Peyer's patch (tissue), 4 donors: ENCODE measurements at regions not wholly inside any gene's neighbourhood (a gene's known extent, or its start where the extent isn't known, plus 50 kb on each side); places are given as distances from the start of the nearest gene placed in this dataset.
A peak's percentile ranks its signal among the peaks of the same experiment; 100 is the strongest.

Experiments
- DNase-seq, 3 donors: peaks; one replicate each; pipeline ENCODE4 v3.0.0-alpha.2; 2017 to 2019
- H3K27ac ChIP-seq, 4 donors: fragments of 200-600 bp; sonication (generic); one replicate each; pipeline ENCODE4 v1.5.1; 2016 to 2019
- H3K27me3 ChIP-seq, 2 donors: fragments of 200-600 bp; sonication (generic); one replicate each; pipeline ENCODE4 v1.5.1; 2019
- H3K36me3 ChIP-seq, 3 donors: fragments of 200-600 bp; sonication (generic); one replicate each; pipeline ENCODE4 v1.5.1; 2016 to 2019
- H3K4me1 ChIP-seq, 4 donors: fragments of 200-600 bp; sonication (generic); one replicate each; pipeline ENCODE4 v1.5.1; 2016 to 2019
- H3K4me3 ChIP-seq, 4 donors: fragments of 200-600 bp; sonication (generic); 1 replicate in 3 of 4; 2 replicates in 1 of 4; pipeline ENCODE4 v1.5.1; 2016 to 2019; ENCODE audit warnings: mild to moderate bottlenecking in 1 of 4
- H3K9me3 ChIP-seq, 4 donors: fragments of 200-600 bp; sonication (generic); one replicate each; pipeline ENCODE4 v1.5.1; 2016 to 2019; ENCODE audit warnings: mild to moderate bottlenecking in 1 of 4
- POLR2A ChIP-seq, 2 donors: fragments of 450-650 bp; IDR thresholded peaks; one replicate each; pipeline ENCODE4 v1.5.1; 2017; ENCODE audit warnings: antibody characterized with exemption in 2 of 2, mild to moderate bottlenecking in 2 of 2, moderate library complexity in 2 of 2
- TF ChIP-seq, protein P1 (sequence below), 6 experiments: fragments of 450-650 bp in 4 of 6; fragments of 200-600 bp in 2 of 6; sonication (generic) in 1 of 6; IDR thresholded peaks; one replicate each; pipeline ENCODE4 v1.5.1; 2017 to 2019; ENCODE audit warnings: antibody characterized with exemption in 6 of 6, mild to moderate bottlenecking in 3 of 6, moderate library complexity in 1 of 6

DNA sequence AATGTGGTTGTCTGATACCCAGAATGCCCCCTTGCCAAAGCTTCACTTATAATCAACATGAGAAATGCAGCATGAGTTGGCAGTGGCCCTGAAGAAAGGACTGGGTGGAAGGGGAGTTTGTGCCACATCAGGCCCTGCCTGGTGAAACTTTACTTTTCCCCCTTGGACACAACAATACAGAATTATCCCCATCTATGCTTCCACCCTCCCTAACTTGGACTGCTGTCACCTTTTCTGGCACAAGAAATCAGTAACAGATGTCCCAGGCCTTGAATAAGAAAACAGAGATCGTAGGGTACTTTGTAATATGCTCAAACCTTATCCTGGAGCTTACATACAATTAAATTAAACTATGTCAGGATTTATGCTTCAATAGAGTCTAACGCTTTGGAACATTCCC, 128.9 kb upstream of the SATB2 start:
- H3K27me3 ChIP-seq, result no peaks in the 10 kb centered on the region
- H3K9me3 ChIP-seq, result no peaks in the 10 kb centered on the region
- no peak overlapping the region for H3K4me3 ChIP-seq
- TF ChIP-seq, protein P1, sequence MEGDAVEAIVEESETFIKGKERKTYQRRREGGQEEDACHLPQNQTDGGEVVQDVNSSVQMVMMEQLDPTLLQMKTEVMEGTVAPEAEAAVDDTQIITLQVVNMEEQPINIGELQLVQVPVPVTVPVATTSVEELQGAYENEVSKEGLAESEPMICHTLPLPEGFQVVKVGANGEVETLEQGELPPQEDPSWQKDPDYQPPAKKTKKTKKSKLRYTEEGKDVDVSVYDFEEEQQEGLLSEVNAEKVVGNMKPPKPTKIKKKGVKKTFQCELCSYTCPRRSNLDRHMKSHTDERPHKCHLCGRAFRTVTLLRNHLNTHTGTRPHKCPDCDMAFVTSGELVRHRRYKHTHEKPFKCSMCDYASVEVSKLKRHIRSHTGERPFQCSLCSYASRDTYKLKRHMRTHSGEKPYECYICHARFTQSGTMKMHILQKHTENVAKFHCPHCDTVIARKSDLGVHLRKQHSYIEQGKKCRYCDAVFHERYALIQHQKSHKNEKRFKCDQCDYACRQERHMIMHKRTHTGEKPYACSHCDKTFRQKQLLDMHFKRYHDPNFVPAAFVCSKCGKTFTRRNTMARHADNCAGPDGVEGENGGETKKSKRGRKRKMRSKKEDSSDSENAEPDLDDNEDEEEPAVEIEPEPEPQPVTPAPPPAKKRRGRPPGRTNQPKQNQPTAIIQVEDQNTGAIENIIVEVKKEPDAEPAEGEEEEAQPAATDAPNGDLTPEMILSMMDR (IDR thresholded peaks at IDR 0.05), result no peak
- no peak for TF ChIP-seq POLR2A (IDR thresholded peaks at IDR 0.05)
- H3K27ac ChIP-seq, result no peak overlapping the region
- DNase-seq, result no peak
- no peaks in the 10 kb centered on the region for H3K4me1 ChIP-seq
- H3K36me3 ChIP-seq, result no peaks in the 10 kb centered on the region

DNA sequence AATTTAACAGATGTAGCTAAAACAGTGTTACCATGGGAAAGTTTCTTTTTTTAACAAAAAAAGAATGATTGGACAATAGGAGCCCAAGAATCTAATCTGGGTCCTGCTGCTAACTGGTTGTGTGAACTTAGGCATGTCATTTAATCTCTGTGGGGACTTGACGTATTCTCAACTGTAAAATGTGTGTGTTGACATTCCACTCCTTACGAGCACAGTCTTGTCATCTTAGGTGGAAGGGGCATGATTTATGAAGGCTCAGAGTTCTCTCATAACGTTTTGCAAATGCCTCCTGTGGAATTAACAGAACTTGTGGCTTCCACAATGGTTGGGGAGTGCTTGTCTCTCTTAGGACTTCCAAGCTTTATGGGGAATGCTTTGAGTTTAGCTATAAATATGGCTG, 125.9 kb upstream of the SATB2 start:
- H3K9me3 ChIP-seq, result no peaks in the 10 kb centered on the region
- TF ChIP-seq POLR2A (IDR thresholded peaks at IDR 0.05), result no peak
- TF ChIP-seq, protein P1 (IDR thresholded peaks at IDR 0.05), result no peak
- H3K36me3 ChIP-seq, result no peaks in the 10 kb centered on the region
- H3K4me3 ChIP-seq, result no peak overlapping the region
- H3K27ac ChIP-seq, result no peak overlapping the region
- no peak for DNase-seq
- no peaks in the 10 kb centered on the region for H3K4me1 ChIP-seq
- no peaks in the 10 kb centered on the region for H3K27me3 ChIP-seq

DNA sequence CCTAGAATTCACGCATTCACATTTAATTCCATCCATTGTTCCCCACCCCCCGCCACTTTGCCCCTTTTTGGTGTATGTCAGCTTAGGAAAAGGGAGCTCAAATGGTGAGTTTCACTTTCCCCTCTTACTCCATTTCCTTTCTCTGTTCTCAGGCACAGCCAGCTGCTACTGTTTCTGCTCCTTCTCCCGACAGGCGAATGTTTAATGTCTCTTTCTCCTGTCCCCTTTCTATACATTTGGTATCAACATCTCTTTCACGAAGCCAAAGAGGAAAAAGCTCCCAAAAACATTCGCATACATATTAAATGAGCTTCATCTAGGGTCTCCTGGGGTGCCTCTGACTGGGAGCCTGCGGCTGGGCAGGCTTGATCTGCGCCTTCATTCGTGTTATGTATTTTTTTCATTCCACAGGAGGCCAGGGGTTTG, 124.2 kb upstream of the SATB2 start:
- H3K4me3 ChIP-seq, result peak overlapping the region in 2 of 4 donors; percentile 16 to 28
- no peaks in the 10 kb centered on the region for H3K27me3 ChIP-seq
- TF ChIP-seq, protein P1 (IDR thresholded peaks at IDR 0.05), result no peak
- no peak for TF ChIP-seq POLR2A (IDR thresholded peaks at IDR 0.05)
- H3K27ac ChIP-seq, result no peak overlapping the region
- no peaks in the 10 kb centered on the region for H3K36me3 ChIP-seq
- H3K4me1 ChIP-seq, result no peaks in the 10 kb centered on the region
- no peak for DNase-seq
- H3K9me3 ChIP-seq, result no peaks in the 10 kb centered on the region

DNA sequence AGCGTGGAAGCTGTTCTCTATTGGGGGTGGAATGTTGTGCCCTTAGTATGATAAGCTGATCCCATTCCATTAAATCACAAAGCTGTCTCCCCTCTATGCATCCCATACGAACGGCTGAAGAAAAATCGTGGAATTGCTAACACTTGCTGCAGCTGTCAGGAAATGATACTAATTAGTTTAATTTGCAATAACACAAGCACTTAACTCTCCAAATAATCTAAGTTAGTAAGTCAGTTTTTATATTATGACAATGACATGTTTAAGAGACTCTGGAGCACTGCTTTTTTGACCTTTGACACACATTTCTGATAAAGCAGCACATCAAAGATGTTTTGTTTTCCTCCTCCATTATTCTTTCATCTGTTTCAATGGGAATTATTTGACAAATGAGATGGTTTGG, 123.7 kb upstream of the SATB2 start:
- no peak overlapping the region for H3K27ac ChIP-seq
- no peaks in the 10 kb centered on the region for H3K36me3 ChIP-seq
- no peaks in the 10 kb centered on the region for H3K27me3 ChIP-seq
- TF ChIP-seq POLR2A (IDR thresholded peaks at IDR 0.05), result no peak
- TF ChIP-seq, protein P1 (IDR thresholded peaks at IDR 0.05), result no peak
- H3K4me1 ChIP-seq, result no peaks in the 10 kb centered on the region
- peak overlapping the region in 2 of 4 donors; percentile 16 to 28 for H3K4me3 ChIP-seq
- no peaks in the 10 kb centered on the region for H3K9me3 ChIP-seq
- DNase-seq, result no peak

DNA sequence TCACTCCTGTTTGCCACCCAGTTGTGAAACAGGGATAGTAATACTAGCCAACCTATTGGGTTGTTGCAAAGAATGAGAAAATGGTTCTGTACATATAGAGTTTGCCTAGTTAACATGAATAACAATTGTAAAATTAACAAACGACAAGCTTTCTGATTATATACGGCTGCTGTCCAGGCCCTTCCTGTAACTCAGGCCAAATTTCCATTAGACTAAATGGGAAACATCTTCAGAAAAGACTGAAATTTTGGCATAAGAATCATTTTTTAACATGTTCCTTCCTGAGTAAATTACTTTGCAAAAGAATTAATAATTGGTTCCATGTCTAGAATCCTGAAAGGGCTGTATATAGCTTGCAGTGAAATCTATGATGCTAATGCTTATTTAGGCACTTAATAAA, 117.7 kb upstream of the SATB2 start:
- no peaks in the 10 kb centered on the region for H3K36me3 ChIP-seq
- no peaks in the 10 kb centered on the region for H3K4me1 ChIP-seq
- H3K9me3 ChIP-seq, result no peaks in the 10 kb centered on the region
- no peaks in the 10 kb centered on the region for H3K27me3 ChIP-seq
- H3K27ac ChIP-seq, result no peak overlapping the region
- TF ChIP-seq POLR2A (IDR thresholded peaks at IDR 0.05), result no peak
- TF ChIP-seq, protein P1 (IDR thresholded peaks at IDR 0.05), result no peak
- H3K4me3 ChIP-seq, result no peak overlapping the region
- no peak for DNase-seq

DNA sequence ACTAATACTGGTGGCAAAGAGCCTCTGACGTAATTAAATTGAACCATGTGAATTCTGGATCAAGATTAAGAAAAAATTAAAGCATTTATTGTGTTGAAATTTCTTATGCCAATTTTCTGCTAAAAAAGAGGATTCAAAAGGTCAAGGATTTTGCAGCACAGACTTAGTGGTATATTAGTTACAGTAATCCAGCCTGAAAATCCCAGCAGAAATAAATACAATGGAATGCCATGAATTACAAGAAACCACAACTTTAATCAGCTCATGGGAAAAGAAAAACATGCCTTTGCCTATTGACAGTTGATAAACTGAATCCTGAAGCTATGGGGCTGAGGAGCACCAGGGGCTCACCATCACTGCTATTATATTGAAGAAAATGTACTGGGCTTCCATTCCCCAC, 114.8 kb upstream of the SATB2 start:
- Histone ChIP-seq H3K27me3 (no peaks in the 10 kb centered on the region), H3K4me1 (no peaks in the 10 kb centered on the region)

More for the DNA sequence above, 114.8 kb upstream of the SATB2 start:
- Histone ChIP-seq H3K36me3 (no peaks in the 10 kb centered on the region), H3K4me3 (no peak overlapping the region), H3K9me3 (no peaks in the 10 kb centered on the region), H3K27ac (no peak overlapping the region)
- DNase-seq, result no peak
- no peak for TF ChIP-seq POLR2A (IDR thresholded peaks at IDR 0.05)
- TF ChIP-seq, protein P1 (IDR thresholded peaks at IDR 0.05), result no peak
